Smooth muscle cell (in vitro differentiated cells): ENCODE measurements at regions not wholly inside any gene's neighbourhood (a gene's known extent, or its start where the extent isn't known, plus 50 kb on each side); places are given as distances from the start of the nearest gene placed in this dataset.

Experiments
- DNase-seq: peaks from one replicate; lab custom pipeline; 2025; ENCODE audit not compliant: unreplicated experiment; lab: John Stamatoyannopoulos, UW
- H2AFZ ChIP-seq: fragments of 200-600 bp; sonication (generic); 2 replicates; pipeline ENCODE4 v1.6.0; 2016; ENCODE audit warnings: antibody characterized with exemption, low read depth, mild to moderate bottlenecking
- H3F3A ChIP-seq: fragments of 200-600 bp; sonication (generic); 2 replicates; pipeline ENCODE4 v1.6.0; 2017; ENCODE audit warnings: antibody characterized with exemption, low read depth
- H3K27ac ChIP-seq: fragments of 200-600 bp; sonication (generic); 2 replicates; pipeline ENCODE4 v1.5.1; 2016; ENCODE audit warnings: low read depth, mild to moderate bottlenecking
- H3K27me3 ChIP-seq: fragments of 200-600 bp; sonication (generic); 2 replicates; pipeline ENCODE4 v1.6.1; 2016; ENCODE audit warnings: low read depth, mild to moderate bottlenecking
- H3K36me3 ChIP-seq: fragments of 200-600 bp; sonication (generic); 2 replicates; pipeline ENCODE4 v1.5.1; 2016; ENCODE audit warnings: low read depth
- H3K4me1 ChIP-seq: fragments of 200-600 bp; sonication (generic); 2 replicates; pipeline ENCODE4 v1.5.1; 2016; ENCODE audit warnings: low read depth
- H3K4me2 ChIP-seq: fragments of 200-600 bp; sonication (generic); 2 replicates; pipeline ENCODE4 v1.6.0; 2016; ENCODE audit warnings: mild to moderate bottlenecking
- H3K4me3 ChIP-seq: fragments of 200-600 bp; sonication (generic); 2 replicates; pipeline ENCODE4 v1.5.1; 2016; ENCODE audit warnings: mild to moderate bottlenecking
- H3K79me2 ChIP-seq: fragments of 200-600 bp; sonication (generic); 2 replicates; pipeline ENCODE4 v1.6.0; 2016; ENCODE audit warnings: low read depth, mild to moderate bottlenecking
- H3K9ac ChIP-seq: fragments of 200-600 bp; sonication (generic); 2 replicates; pipeline ENCODE4 v1.6.0; 2016; ENCODE audit warnings: low read depth
- H3K9me3 ChIP-seq: fragments of 200-600 bp; sonication (generic); replicated peaks from 2 replicates; pipeline ENCODE4 v1.5.1; 2016; ENCODE audit warnings: low read depth
- H4K20me1 ChIP-seq: fragments of 200-600 bp; sonication (generic); 2 replicates; pipeline ENCODE4 v1.6.0; 2016; ENCODE audit warnings: low read depth
- CTCF ChIP-seq: fragments of 200-600 bp; sonication (generic); IDR thresholded peaks from 2 replicates; pipeline ENCODE4 v1.5.1; 2017; ENCODE audit warnings: borderline replicate concordance, mild to moderate bottlenecking, antibody characterized with exemption; ENCODE audit not compliant: insufficient read depth, poor library complexity, severe bottlenecking
- WGBS: methylation state at CpG from one replicate; pipeline ENCODE4 v1.1.7; 2016; ENCODE audit warnings: low lambda C conversion rate; 5-methylcytosine and 5-hydroxymethylcytosine counted together

- Histone ChIP-seq H3K9me3 (no peaks in the 10 kb centered on the region), H3K36me3 (no peaks in the 10 kb centered on the region), H3K4me1 (peaks cover 16% of the 10 kb centered on the region), H3K27ac (no peak overlapping the region), H3K79me2 (no peaks in the 10 kb centered on the region), H3F3A (peaks cover 9% of the 10 kb centered on the region), H3K27me3 (no peaks in the 10 kb centered on the region), H3K9ac (no peak overlapping the region), H4K20me1 (no peaks in the 10 kb centered on the region), H3K4me2 (no peak overlapping the region), H3K4me3 (no peak overlapping the region), H2AFZ (no peak overlapping the region)
- TF ChIP-seq CTCF: no peak
- 74% methylated on average over 2 of the region's 2 CpGs for WGBS
- DNase-seq: no peak
These were observed 133.6 kb upstream of the ATP1B1 start for GRCh38 chr1:168972887-168973286.

GRCh38 chr1:168974117-168974516, 132.4 kb upstream of the ATP1B1 start:
- Histone ChIP-seq H3K79me2 (no peaks in the 10 kb centered on the region), H3K36me3 (no peaks in the 10 kb centered on the region), H4K20me1 (no peaks in the 10 kb centered on the region), H3F3A (peaks cover 9% of the 10 kb centered on the region), H3K9ac (no peak overlapping the region), H3K27ac (no peak overlapping the region), H3K4me2 (no peak overlapping the region), H3K9me3 (no peaks in the 10 kb centered on the region), H2AFZ (no peak overlapping the region), H3K27me3 (no peaks in the 10 kb centered on the region), H3K4me3 (no peak overlapping the region), H3K4me1 (peaks cover 16% of the 10 kb centered on the region)
- DNase-seq: no peak
- 89% methylated on average over 5 of the region's 5 CpGs for WGBS
- no peak for TF ChIP-seq CTCF

- Histone ChIP-seq H3K9me3 (no peaks in the 10 kb centered on the region), H4K20me1 (no peaks in the 10 kb centered on the region), H3K36me3 (no peaks in the 10 kb centered on the region), H3K79me2 (no peaks in the 10 kb centered on the region), H2AFZ (no peak overlapping the region), H3K27ac (no peak overlapping the region), H3K4me1 (peaks cover 16% of the 10 kb centered on the region), H3K4me2 (no peak overlapping the region), H3K9ac (no peak overlapping the region), H3K4me3 (no peak overlapping the region), H3K27me3 (no peaks in the 10 kb centered on the region), H3F3A (peaks cover 9% of the 10 kb centered on the region)
- no peak for TF ChIP-seq CTCF
- DNase-seq: no peak
These were observed 131.9 kb upstream of the ATP1B1 start for GRCh38 chr1:168974611-168975010.

GRCh38 chr1:168976267-168976666, 130.2 kb upstream of the ATP1B1 start:
- Histone ChIP-seq H3K4me1 (peaks cover 4% of the 10 kb centered on the region), H3K9me3 (no peaks in the 10 kb centered on the region), H3K27ac (no peak overlapping the region), H4K20me1 (no peaks in the 10 kb centered on the region), H3K27me3 (no peaks in the 10 kb centered on the region), H3K36me3 (no peaks in the 10 kb centered on the region), H3K4me2 (no peak overlapping the region), H3K79me2 (no peaks in the 10 kb centered on the region), H2AFZ (no peak overlapping the region), H3F3A (peaks cover 4% of the 10 kb centered on the region), H3K4me3 (no peak overlapping the region), H3K9ac (no peak overlapping the region)
- no peak for TF ChIP-seq CTCF
- WGBS: 100% methylated on average over 1 of the region's 1 CpG
- DNase-seq: no peak
